OCI-LY1 (cell line): ENCODE measurements at regions not wholly inside any gene's neighbourhood (a gene's known extent, or its start where the extent isn't known, plus 50 kb on each side); places are given as distances from the start of the nearest gene placed in this dataset.

Source experiments
- H2AFZ ChIP-seq: fragments of 200-600 bp; sonication (generic), shearing (Covaris generic); 2 replicates; pipeline ENCODE4 v1.6.0; 2014; ENCODE audit warnings: antibody characterized with exemption, mild to moderate bottlenecking, low read length
- H3F3A ChIP-seq: fragments of 200-600 bp; sonication (generic), shearing (Covaris generic); 2 replicates; pipeline ENCODE4 v1.6.0; 2014; ENCODE audit warnings: mild to moderate bottlenecking, antibody characterized with exemption, low read length, moderate library complexity; ENCODE audit not compliant: insufficient read depth
- H3K27ac ChIP-seq: fragments of 200-600 bp; sonication (generic); 2 replicates; pipeline ENCODE4 v1.5.1; 2014; ENCODE audit warnings: low read length, mixed run types, mild to moderate bottlenecking, low read depth; ENCODE audit not compliant: poor library complexity, severe bottlenecking
- H3K27me3 ChIP-seq: fragments of 200-600 bp; sonication (generic); 2 replicates; pipeline ENCODE4 v1.6.0; 2014; ENCODE audit warnings: antibody characterized with exemption, mild to moderate bottlenecking, low read length, moderate library complexity; ENCODE audit not compliant: insufficient read depth
- H3K36me3 ChIP-seq: fragments of 200-600 bp; sonication (generic); 2 replicates; pipeline ENCODE4 v1.6.1; 2014; ENCODE audit warnings: mild to moderate bottlenecking, antibody characterized with exemption, low read length, moderate library complexity, mixed read lengths; ENCODE audit not compliant: insufficient read depth
- H3K4me1 ChIP-seq: fragments of 200-600 bp; sonication (generic); 2 replicates; pipeline ENCODE4 v1.5.1; 2014; ENCODE audit warnings: mild to moderate bottlenecking, low read length, moderate library complexity; ENCODE audit not compliant: insufficient read depth, severe bottlenecking
- H3K4me2 ChIP-seq: fragments of 200-600 bp; sonication (generic), shearing (Covaris generic); 2 replicates; pipeline ENCODE4 v1.6.1; 2014; ENCODE audit warnings: low read length
- H3K4me3 ChIP-seq: fragments of 200-600 bp; sonication (generic); 2 replicates; pipeline ENCODE4 v1.5.1; 2014; ENCODE audit warnings: low read length, low read depth, mild to moderate bottlenecking, mixed read lengths; ENCODE audit not compliant: poor library complexity, severe bottlenecking
- H3K79me2 ChIP-seq: fragments of 200-600 bp; shearing (Covaris generic); 2 replicates; pipeline ENCODE4 v1.6.1; 2016; ENCODE audit warnings: mixed run types, low read length, mixed read lengths; ENCODE audit not compliant: insufficient read depth
- H3K9ac ChIP-seq: fragments of 200-600 bp; sonication (generic), shearing (Covaris generic); 2 replicates; pipeline ENCODE4 v1.6.1; 2014; ENCODE audit warnings: mild to moderate bottlenecking, low read length, mixed read lengths
- H3K9me2 ChIP-seq: fragments of 200-600 bp; sonication (generic), shearing (Covaris generic); 2 replicates; pipeline ENCODE4 v1.6.1; 2014; ENCODE audit warnings: low read depth, mild to moderate bottlenecking, low read length, mixed read lengths
- H3K9me3 ChIP-seq: fragments of 200-600 bp; shearing (Covaris generic); 2 replicates; pipeline ENCODE4 v1.6.1; 2014; ENCODE audit warnings: low read length, mixed read lengths
- H4K20me1 ChIP-seq: fragments of 200-600 bp; sonication (generic), shearing (Covaris generic); 2 replicates; pipeline ENCODE4 v1.6.0; 2016; ENCODE audit warnings: mild to moderate bottlenecking, low read length; ENCODE audit not compliant: insufficient read depth
- EZH2 ChIP-seq: fragments of 200-600 bp; sonication (generic), shearing (Covaris generic); IDR thresholded peaks from 2 replicates; pipeline ENCODE4 v1.8.0; 2017; ENCODE audit warnings: borderline replicate concordance, mixed run types, mild to moderate bottlenecking, antibody characterized with exemption, low read length, moderate library complexity, mixed read lengths
- TF ChIP-seq, protein P1 (sequence below): fragments of 200-600 bp; sonication (generic), shearing (Covaris generic); IDR thresholded peaks from 2 replicates; pipeline ENCODE4 v1.5.1; 2017; ENCODE audit warnings: mild to moderate bottlenecking, antibody characterized with exemption, low read length, moderate library complexity, mixed read lengths

DNA sequence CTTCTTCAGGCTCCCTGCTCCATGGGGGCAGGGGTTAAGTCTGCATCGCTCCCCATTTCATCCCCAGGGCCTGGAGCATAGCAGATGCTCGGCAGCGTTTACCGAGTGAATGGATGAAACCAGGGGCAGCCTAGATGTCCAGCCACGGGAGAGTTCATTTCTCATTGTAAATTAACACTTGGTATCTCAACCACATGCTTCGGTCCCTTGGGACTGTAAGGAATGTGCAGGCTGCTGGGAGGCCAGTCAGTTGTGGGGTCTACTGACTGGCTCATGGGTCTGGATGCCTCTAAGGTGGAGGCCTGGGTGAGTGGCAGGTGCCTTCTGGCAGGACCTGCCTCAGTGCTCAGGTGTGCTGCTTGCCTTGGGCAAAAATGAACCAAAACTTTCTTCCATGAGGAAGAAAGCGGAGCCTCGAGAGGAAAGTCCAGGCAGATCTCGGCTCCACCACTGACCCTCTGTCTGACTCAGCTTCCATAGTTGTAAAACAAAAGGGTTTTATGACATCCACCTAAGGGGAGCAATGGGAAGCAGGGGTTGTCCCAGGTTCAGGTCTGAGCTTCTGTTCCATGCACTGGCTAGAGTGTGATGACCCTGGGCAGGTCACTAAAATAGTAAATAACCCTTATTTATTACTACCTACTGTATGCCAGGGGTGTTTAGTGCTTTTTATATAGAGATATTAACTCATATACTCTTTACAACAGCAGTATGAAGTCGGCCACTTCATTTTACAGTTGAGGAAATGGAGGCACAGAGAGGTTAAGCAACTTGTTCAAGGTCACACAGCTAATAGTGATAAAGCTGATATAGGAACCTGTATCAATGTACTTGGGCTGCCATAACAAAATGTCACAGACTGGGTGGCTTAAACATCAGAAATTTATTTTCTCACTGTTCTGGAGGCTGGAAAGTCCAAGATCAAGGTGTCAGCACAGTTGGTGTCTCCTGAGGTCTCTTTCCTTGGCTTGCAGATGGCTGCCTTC, 144.3 kb upstream of the STX18 start:
- no peaks in the 10 kb centered on the region for H3K4me1 ChIP-seq
- H3K27ac ChIP-seq, result no peak overlapping the region
- H3K9me2 ChIP-seq, result no peaks in the 10 kb centered on the region
- no peaks in the 10 kb centered on the region for H3K27me3 ChIP-seq
- H3K4me2 ChIP-seq, result no peak overlapping the region
- no peak overlapping the region for H3K9ac ChIP-seq
- no peaks in the 10 kb centered on the region for H3K9me3 ChIP-seq
- no peaks in the 10 kb centered on the region for H3K36me3 ChIP-seq
- no peaks in the 10 kb centered on the region for H3K79me2 ChIP-seq
- no peaks in the 10 kb centered on the region for H4K20me1 ChIP-seq
- TF ChIP-seq, protein P1, sequence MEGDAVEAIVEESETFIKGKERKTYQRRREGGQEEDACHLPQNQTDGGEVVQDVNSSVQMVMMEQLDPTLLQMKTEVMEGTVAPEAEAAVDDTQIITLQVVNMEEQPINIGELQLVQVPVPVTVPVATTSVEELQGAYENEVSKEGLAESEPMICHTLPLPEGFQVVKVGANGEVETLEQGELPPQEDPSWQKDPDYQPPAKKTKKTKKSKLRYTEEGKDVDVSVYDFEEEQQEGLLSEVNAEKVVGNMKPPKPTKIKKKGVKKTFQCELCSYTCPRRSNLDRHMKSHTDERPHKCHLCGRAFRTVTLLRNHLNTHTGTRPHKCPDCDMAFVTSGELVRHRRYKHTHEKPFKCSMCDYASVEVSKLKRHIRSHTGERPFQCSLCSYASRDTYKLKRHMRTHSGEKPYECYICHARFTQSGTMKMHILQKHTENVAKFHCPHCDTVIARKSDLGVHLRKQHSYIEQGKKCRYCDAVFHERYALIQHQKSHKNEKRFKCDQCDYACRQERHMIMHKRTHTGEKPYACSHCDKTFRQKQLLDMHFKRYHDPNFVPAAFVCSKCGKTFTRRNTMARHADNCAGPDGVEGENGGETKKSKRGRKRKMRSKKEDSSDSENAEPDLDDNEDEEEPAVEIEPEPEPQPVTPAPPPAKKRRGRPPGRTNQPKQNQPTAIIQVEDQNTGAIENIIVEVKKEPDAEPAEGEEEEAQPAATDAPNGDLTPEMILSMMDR, result no peak
- no peak for TF ChIP-seq EZH2
- H3K4me3 ChIP-seq, result no peak overlapping the region
- no peak overlapping the region for H2AFZ ChIP-seq
- H3F3A ChIP-seq, result no peaks in the 10 kb centered on the region

DNA sequence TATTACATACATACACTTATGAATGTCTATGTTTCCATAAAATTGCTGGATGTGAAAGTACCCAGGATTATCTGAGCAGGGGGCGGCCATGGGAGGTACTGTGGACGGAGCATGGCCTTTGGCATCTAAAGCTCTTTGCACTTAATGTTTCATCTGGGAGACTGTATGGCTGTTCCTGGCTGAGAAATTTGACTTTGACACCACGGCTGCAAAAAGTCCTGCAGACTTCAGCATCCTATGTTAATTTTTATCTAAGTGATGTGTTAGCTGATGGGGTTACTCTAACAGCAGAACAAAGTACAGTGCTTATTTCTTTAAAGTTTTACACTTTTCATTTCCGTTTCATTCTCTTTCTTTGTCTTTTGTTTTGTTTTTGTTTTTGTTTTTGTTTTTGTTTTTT, 139.8 kb upstream of the STX18 start:
- Histone ChIP-seq H3K9me3 (no peaks in the 10 kb centered on the region), H3F3A (no peaks in the 10 kb centered on the region), H3K36me3 (no peaks in the 10 kb centered on the region), H3K27ac (no peak overlapping the region), H2AFZ (no peak overlapping the region), H3K79me2 (no peaks in the 10 kb centered on the region), H3K9me2 (no peaks in the 10 kb centered on the region), H3K4me3 (no peak overlapping the region), H3K4me1 (no peaks in the 10 kb centered on the region), H4K20me1 (no peaks in the 10 kb centered on the region), H3K4me2 (no peak overlapping the region), H3K27me3 (no peaks in the 10 kb centered on the region), H3K9ac (no peak overlapping the region)
- no peak for TF ChIP-seq EZH2
- TF ChIP-seq, protein P1, result no peak

DNA sequence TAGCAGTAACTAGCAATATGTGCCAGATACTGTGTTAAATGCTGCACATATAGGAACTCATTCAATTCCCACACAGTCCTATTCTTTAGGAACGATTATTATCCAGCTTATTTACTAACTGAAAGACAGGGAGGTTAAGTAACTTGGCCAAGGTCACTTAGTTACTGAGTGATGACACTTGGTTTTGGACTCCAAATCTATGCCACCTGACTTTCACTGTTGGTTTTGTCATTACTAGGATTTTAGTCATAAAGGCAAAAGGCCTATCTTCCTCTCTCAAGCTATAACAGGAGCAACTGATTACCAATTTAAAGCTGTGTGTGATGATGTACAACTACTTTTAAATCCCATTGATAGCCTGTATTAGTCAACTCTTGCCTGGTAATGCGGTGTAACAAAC, 138.9 kb upstream of the STX18 start:
- no peaks in the 10 kb centered on the region for H3K79me2 ChIP-seq
- no peak overlapping the region for H3K9ac ChIP-seq
- H3K27me3 ChIP-seq, result no peaks in the 10 kb centered on the region
- no peak overlapping the region for H3K4me2 ChIP-seq
- H3F3A ChIP-seq, result no peaks in the 10 kb centered on the region
- H3K27ac ChIP-seq, result no peak overlapping the region
- H3K9me3 ChIP-seq, result no peaks in the 10 kb centered on the region
- no peaks in the 10 kb centered on the region for H3K9me2 ChIP-seq
- no peaks in the 10 kb centered on the region for H3K4me1 ChIP-seq
- no peaks in the 10 kb centered on the region for H4K20me1 ChIP-seq
- no peak overlapping the region for H2AFZ ChIP-seq
- H3K36me3 ChIP-seq, result no peaks in the 10 kb centered on the region
- TF ChIP-seq, protein P1, result no peak
- no peak for TF ChIP-seq EZH2
- no peak overlapping the region for H3K4me3 ChIP-seq
